HG03354 (cell line): ENCODE measurements at regions not wholly inside any gene's neighbourhood (a gene's known extent, or its start where the extent isn't known, plus 50 kb on each side); places are given as distances from the start of the nearest gene placed in this dataset.

Source experiments
- ATAC-seq: cut with Tn5 transposase; IDR thresholded peaks from one replicate; pipeline ENCODE4 v1.9.1; 2021; ENCODE audit warnings: mild to moderate bottlenecking; ENCODE audit not compliant: unreplicated experiment, poor library complexity, severe bottlenecking

- no peak for ATAC-seq
Measured at GRCh38 chr13:80239116-80239515, 101.8 kb downstream of the SPRY2 start.

GRCh38 chr13:80237646-80238045 is 103.3 kb downstream of the SPRY2 start:
- ATAC-seq: no peak

- ATAC-seq: peak; percentile 37
Measured at GRCh38 chr13:80235967-80236302, 105.0 kb downstream of the SPRY2 start.

- ATAC-seq: peak; percentile 91
Measured at GRCh38 chr13:80235166-80235966, 105.6 kb downstream of the SPRY2 start.

- ATAC-seq: no peak
Measured at GRCh38 chr13:80227645-80228044, 113.3 kb downstream of the SPRY2 start.

GRCh38 chr13:80226645-80227044 is 114.3 kb downstream of the SPRY2 start:
- no peak for ATAC-seq

GRCh38 chr13:80224468-80224867 is 116.5 kb downstream of the SPRY2 start:
- no peak for ATAC-seq

- no peak for ATAC-seq
Measured at GRCh38 chr13:80217614-80218456, 123.1 kb downstream of the SPRY2 start.

- ATAC-seq: no peak
Measured at GRCh38 chr13:80215368-80215767, 125.6 kb downstream of the SPRY2 start.

- ATAC-seq: no peak
Measured at GRCh38 chr13:80214521-80214991, 126.4 kb downstream of the SPRY2 start.

- ATAC-seq: no peak
Measured at GRCh38 chr13:80214050-80214449, 126.9 kb downstream of the SPRY2 start.

- ATAC-seq: no peak
Measured at GRCh38 chr13:80213201-80213600, 127.7 kb downstream of the SPRY2 start.

- ATAC-seq: no peak
Measured at GRCh38 chr13:80211566-80211965, 129.4 kb downstream of the SPRY2 start.

- no peak for ATAC-seq
Measured at GRCh38 chr13:80204642-80205041, 136.3 kb downstream of the SPRY2 start.

- ATAC-seq: no peak
Measured at GRCh38 chr13:80203496-80203895, 137.4 kb downstream of the SPRY2 start.

GRCh38 chr13:80201694-80202468 is 139.0 kb downstream of the SPRY2 start:
- no peak for ATAC-seq

GRCh38 chr13:80199585-80200292 is 141.2 kb downstream of the SPRY2 start:
- ATAC-seq: no peak

GRCh38 chr13:80199067-80199466 is 141.9 kb downstream of the SPRY2 start:
- ATAC-seq: no peak

GRCh38 chr13:80196756-80197155 is 144.2 kb downstream of the SPRY2 start:
- ATAC-seq: no peak

- ATAC-seq: no peak
Measured at GRCh38 chr13:80195649-80196048, 145.3 kb downstream of the SPRY2 start.
